ENCODE measurements at regions not wholly inside any gene's neighbourhood (a gene's known extent, or its start where the extent isn't known, plus 50 kb on each side); places are given as distances from the start of the nearest gene placed in this dataset.

DNA sequence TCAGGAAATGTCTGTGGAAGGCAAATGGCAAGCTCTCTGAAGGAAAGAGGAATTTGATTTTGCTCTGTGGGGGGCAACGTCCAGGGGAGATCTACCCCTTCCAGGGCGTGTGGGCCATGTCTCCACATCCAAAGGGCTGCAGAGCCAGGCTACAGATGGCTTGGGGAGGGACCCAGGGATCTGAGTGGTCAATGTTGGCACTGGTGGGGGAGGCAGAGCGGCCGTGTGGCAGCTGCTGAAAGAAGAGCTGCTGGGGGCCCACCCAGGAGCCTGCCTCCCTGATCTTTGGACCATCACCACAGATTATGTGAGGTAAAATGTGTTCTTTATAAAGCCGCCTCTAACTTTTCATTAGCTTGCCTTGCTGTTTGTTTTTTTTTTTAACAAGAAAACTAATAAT, 144.1 kb downstream of the HERPUD2 start:
- H3K79me1 ChIP-seq (ENCODE audit: low read depth in 1 of 2, low read length in 2 of 2) = no peaks in the 10 kb centered on the region
- ATAC-seq (ENCODE audit: low read depth) (no peak), DNase-seq (no peak)
- no peak overlapping the region for H2AK5ac ChIP-seq (ENCODE audit: low read depth, low read length)
- H3K4me3 ChIP-seq (ENCODE audit: insufficient read depth, low read depth, low read length) = no peak overlapping the region
- no peak overlapping the region for H3K9ac ChIP-seq (ENCODE audit: low read depth, low read length)
- no peak overlapping the region for H3K56ac ChIP-seq (ENCODE audit: extremely low read depth, insufficient read depth, low read length)
- no peak overlapping the region for H4K91ac ChIP-seq (ENCODE audit: insufficient read depth, low read depth, low read length)
- H3K36me3 ChIP-seq (ENCODE audit: control insufficient read depth, insufficient read depth, low read length) = no peaks in the 10 kb centered on the region
- H3K9me1 ChIP-seq (ENCODE audit: insufficient read depth, low read length) = no peaks in the 10 kb centered on the region
- intact Hi-C loops (cut with micrococcal nuclease) = no loop called here
- H3K4me1 ChIP-seq (ENCODE audit: control insufficient read depth, insufficient read depth, low read length) = no peaks in the 10 kb centered on the region
- no peak overlapping the region for H2AFZ ChIP-seq (replicated peaks; ENCODE audit: low read length, poor library complexity)
- H3K23ac ChIP-seq (ENCODE audit: low read depth, low read length) = no peak overlapping the region
- no peak overlapping the region for H2BK15ac ChIP-seq (ENCODE audit: low read depth, low read length)
- H4K5ac ChIP-seq (ENCODE audit: low read depth, low read length) = no peak overlapping the region
- no peak for TF ChIP-seq RCOR1 (IDR thresholded peaks at IDR 0.05; ENCODE audit: insufficient replicate concordance, low read length)
- no peak for TF ChIP-seq SMC3 (IDR thresholded peaks at IDR 0.05; ENCODE audit: low read depth, low read length)
- TF ChIP-seq, protein P1, sequence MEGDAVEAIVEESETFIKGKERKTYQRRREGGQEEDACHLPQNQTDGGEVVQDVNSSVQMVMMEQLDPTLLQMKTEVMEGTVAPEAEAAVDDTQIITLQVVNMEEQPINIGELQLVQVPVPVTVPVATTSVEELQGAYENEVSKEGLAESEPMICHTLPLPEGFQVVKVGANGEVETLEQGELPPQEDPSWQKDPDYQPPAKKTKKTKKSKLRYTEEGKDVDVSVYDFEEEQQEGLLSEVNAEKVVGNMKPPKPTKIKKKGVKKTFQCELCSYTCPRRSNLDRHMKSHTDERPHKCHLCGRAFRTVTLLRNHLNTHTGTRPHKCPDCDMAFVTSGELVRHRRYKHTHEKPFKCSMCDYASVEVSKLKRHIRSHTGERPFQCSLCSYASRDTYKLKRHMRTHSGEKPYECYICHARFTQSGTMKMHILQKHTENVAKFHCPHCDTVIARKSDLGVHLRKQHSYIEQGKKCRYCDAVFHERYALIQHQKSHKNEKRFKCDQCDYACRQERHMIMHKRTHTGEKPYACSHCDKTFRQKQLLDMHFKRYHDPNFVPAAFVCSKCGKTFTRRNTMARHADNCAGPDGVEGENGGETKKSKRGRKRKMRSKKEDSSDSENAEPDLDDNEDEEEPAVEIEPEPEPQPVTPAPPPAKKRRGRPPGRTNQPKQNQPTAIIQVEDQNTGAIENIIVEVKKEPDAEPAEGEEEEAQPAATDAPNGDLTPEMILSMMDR (conservative IDR thresholded peaks at IDR 0.05; ENCODE audit: low read depth, low read length) = no peak
- no peak for TF ChIP-seq RFX5 (IDR thresholded peaks at IDR 0.05; ENCODE audit: low read depth, low read length)
- TF ChIP-seq, protein P2, sequence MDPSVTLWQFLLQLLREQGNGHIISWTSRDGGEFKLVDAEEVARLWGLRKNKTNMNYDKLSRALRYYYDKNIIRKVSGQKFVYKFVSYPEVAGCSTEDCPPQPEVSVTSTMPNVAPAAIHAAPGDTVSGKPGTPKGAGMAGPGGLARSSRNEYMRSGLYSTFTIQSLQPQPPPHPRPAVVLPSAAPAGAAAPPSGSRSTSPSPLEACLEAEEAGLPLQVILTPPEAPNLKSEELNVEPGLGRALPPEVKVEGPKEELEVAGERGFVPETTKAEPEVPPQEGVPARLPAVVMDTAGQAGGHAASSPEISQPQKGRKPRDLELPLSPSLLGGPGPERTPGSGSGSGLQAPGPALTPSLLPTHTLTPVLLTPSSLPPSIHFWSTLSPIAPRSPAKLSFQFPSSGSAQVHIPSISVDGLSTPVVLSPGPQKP (IDR thresholded peaks at IDR 0.05; ENCODE audit: borderline replicate concordance, low read depth, low read length) = no peak
- no peak for TF ChIP-seq MXI1 (IDR thresholded peaks at IDR 0.05; ENCODE audit: borderline replicate concordance, low read depth, low read length)
- TF ChIP-seq POLR2A (IDR thresholded peaks at IDR 0.05; ENCODE audit: low read depth, low read length) = no peak
- TF ChIP-seq FOS (IDR thresholded peaks at IDR 0.05; ENCODE audit: low read depth, low read length) = no peak
- no TSS peak for BruUV-seq (replicated peaks)
- dilution Hi-C loops (cut with HindIII; ENCODE audit: low sequenced_read_pairs, unreplicated experiment) = no loop called here
- no CpG with 5 or more reads among the region's 5 CpGs for WGBS, 2 experiments (ENCODE audit: extremely low coverage in 2 of 2, insufficient read length in 1 of 2)
- H2BK5ac ChIP-seq (ENCODE audit: low read depth, low read length, poor library complexity, severe bottlenecking) = no peak overlapping the region
- no peak overlapping the region for H3K14ac ChIP-seq (replicated peaks; ENCODE audit: low read depth, low read length)
- in situ Hi-C loops (cut with MboI; ENCODE audit: low sequenced_read_pairs) = no loop called here
- H3K27ac ChIP-seq (ENCODE audit: insufficient read depth, low read length) = no peak overlapping the region
- H2BK20ac ChIP-seq (ENCODE audit: low read depth, low read length) = no peak overlapping the region
- no peaks in the 10 kb centered on the region for H4K20me1 ChIP-seq (ENCODE audit: insufficient read depth, low read length)
- H3K9me3 ChIP-seq (ENCODE audit: control insufficient read depth, insufficient read depth, low read length) = no peaks in the 10 kb centered on the region
- no peak overlapping the region for H2BK120ac ChIP-seq (ENCODE audit: low read depth, low read length)
- H4K8ac ChIP-seq (ENCODE audit: low read depth in 2 of 2, low read length in 2 of 2) = no peak overlapping the region
- no peak overlapping the region for H2AK9ac ChIP-seq (replicated peaks; ENCODE audit: low read depth, low read length, poor library complexity)
- no peak overlapping the region for H3K4ac ChIP-seq (ENCODE audit: low read depth, low read length)
- H3K27me3 ChIP-seq (ENCODE audit: control insufficient read depth, insufficient read depth, low read length) = peaks cover 39% of the 10 kb centered on the region
- CTCF ChIA-PET = interaction anchor here (0.6 kb wide), 1 partner anchor 96 kb away, joined by 5 read pairs; no protein-coding TSS in a partner anchor
- H3K4me2 ChIP-seq (ENCODE audit: low read depth, low read length) = no peak overlapping the region
- POLR2A ChIA-PET (ENCODE audit: unreplicated experiment) = no interaction called here
- no peak overlapping the region for H3K18ac ChIP-seq (ENCODE audit: low read depth, low read length)

Measured in IMR-90 (cell line).